ENCODE measurements at regions not wholly inside any gene's neighbourhood (a gene's known extent, or its start where the extent isn't known, plus 50 kb on each side); places are given as distances from the start of the nearest gene placed in this dataset.
"Not testable (repeated sequence)": the region's sequence is repeated elsewhere in the genome, so short reads cannot be mapped to it uniquely, and the experiment has no call there.

- no peak for TF ChIP-seq CTCF (conservative IDR thresholded peaks at IDR 0.05)
- Mint-ChIP-seq H3K27ac (no peak overlapping the region), H3K4me1 (ENCODE audit: unreplicated experiment) (no peaks in the 10 kb centered on the region), H3K9me3 (no peaks in the 10 kb centered on the region), H3K36me3 (no peaks in the 10 kb centered on the region), H3K4me3 (no peak overlapping the region), H3K27me3 (no peaks in the 10 kb centered on the region)
- no peak for DNase-seq (ENCODE audit: extremely low spot score, unreplicated experiment)
These were observed 615.4 kb upstream of the SMIM31 start for GRCh38 chr4:164138521-164138920.

DNA sequence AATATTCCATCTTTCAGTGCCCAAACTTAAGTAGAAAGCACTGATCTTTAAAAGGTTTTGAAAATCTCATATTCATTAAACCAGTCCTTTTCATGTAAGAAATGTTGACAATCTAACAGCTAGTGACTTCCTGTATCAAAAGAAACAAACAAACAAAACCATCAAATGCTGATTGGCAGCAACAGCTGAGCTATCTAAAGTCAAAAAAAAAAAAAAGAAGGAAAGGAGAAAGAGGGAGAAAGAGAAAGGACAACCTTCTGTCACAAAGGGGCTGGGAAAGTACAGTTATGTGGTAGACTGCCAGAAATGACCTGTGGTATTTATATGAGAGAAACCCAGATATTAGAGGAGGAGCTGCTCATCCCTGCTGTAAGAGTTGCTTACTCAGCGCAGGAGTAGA is 614.6 kb upstream of the SMIM31 start:
- no peak for DNase-seq (ENCODE audit: extremely low spot score, unreplicated experiment)
- Mint-ChIP-seq H3K27me3 (no peaks in the 10 kb centered on the region), H3K4me3 (no peak overlapping the region), H3K9me3 (no peaks in the 10 kb centered on the region), H3K36me3 (no peaks in the 10 kb centered on the region), H3K4me1 (ENCODE audit: unreplicated experiment) (no peaks in the 10 kb centered on the region), H3K27ac (no peak overlapping the region)
- no peak for TF ChIP-seq CTCF (conservative IDR thresholded peaks at IDR 0.05)

- H3K4me1 Mint-ChIP-seq (ENCODE audit: unreplicated experiment); H3K27ac Mint-ChIP-seq; H3K27me3 Mint-ChIP-seq; DNase-seq (ENCODE audit: extremely low spot score, unreplicated experiment); H3K9me3 Mint-ChIP-seq; H3K4me3 Mint-ChIP-seq; H3K36me3 Mint-ChIP-seq: not testable (repeated sequence)
These were observed 612.1 kb upstream of the SMIM31 start for GRCh38 chr4:164141755-164142375.

DNA sequence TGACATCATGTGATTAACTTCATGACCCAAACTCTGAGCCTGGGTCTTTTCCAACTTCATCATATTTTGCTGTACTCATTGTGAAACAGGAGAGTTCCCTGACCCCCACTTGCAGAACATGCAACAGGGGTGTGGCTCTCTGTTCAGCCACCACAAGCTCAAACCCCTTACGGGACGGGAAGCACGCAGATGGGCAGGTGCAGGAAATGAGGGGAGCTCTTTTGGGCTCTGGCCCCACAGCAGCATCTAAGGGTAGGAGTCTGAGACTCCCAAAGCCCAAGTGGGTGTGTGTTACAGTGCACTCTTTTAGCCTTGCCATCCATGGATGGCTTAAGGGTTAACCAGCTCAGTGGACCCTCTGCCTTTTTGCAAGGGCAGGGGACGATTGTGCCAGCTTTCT is 599.5 kb upstream of the SMIM31 start:
- Mint-ChIP-seq H3K27ac (no peak overlapping the region), H3K36me3 (no peaks in the 10 kb centered on the region), H3K4me1 (ENCODE audit: unreplicated experiment) (no peaks in the 10 kb centered on the region), H3K4me3 (no peak overlapping the region), H3K9me3 (no peaks in the 10 kb centered on the region), H3K27me3 (no peaks in the 10 kb centered on the region)
- no peak for TF ChIP-seq CTCF (conservative IDR thresholded peaks at IDR 0.05)
- DNase-seq (ENCODE audit: extremely low spot score, unreplicated experiment), result no peak

DNA sequence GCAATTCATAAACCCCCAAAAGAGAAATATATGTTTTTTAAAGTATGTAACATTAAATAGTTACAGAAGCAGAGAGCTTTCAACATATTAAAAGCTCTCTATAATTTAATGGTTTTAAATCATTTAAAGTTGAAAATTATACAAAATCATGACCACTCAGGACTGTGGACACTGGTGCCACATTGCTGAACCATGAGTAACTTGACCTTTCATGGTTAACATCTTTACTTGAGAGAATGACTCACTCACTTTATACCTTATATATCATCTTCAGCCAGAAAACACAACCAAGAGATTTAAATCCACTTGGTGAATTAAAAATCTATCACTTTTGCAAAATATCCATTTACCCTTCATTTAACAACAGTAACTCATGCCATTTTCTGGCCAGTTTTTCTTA is 584.3 kb upstream of the SMIM31 start:
- Mint-ChIP-seq H3K4me3 (no peak overlapping the region), H3K27ac (no peak overlapping the region), H3K4me1 (ENCODE audit: unreplicated experiment) (no peaks in the 10 kb centered on the region), H3K36me3 (no peaks in the 10 kb centered on the region), H3K27me3 (no peaks in the 10 kb centered on the region), H3K9me3 (no peaks in the 10 kb centered on the region)
- no peak for TF ChIP-seq CTCF (conservative IDR thresholded peaks at IDR 0.05)
- DNase-seq (ENCODE audit: extremely low spot score, unreplicated experiment), result no peak

GRCh38 chr4:164177153-164177552 is 576.8 kb upstream of the SMIM31 start:
- Mint-ChIP-seq H3K9me3 (no peaks in the 10 kb centered on the region), H3K27ac (no peak overlapping the region), H3K27me3 (no peaks in the 10 kb centered on the region), H3K36me3 (no peaks in the 10 kb centered on the region), H3K4me3 (no peak overlapping the region), H3K4me1 (ENCODE audit: unreplicated experiment) (no peaks in the 10 kb centered on the region)
- DNase-seq (ENCODE audit: extremely low spot score, unreplicated experiment), result no peak
- TF ChIP-seq CTCF (conservative IDR thresholded peaks at IDR 0.05), result no peak

Data from type B pancreatic cell (in vitro differentiated cells).